Sigmoid colon (tissue), 4 donors: ENCODE measurements at regions not wholly inside any gene's neighbourhood (a gene's known extent, or its start where the extent isn't known, plus 50 kb on each side); places are given as distances from the start of the nearest gene placed in this dataset.
"Not testable (repeated sequence)": the region's sequence is repeated elsewhere in the genome, so short reads cannot be mapped to it uniquely, and the experiment has no call there.

Source experiments
- CTCF ChIP-seq, 4 experiments: fragments of 450-650 bp in 3 of 4; fragments of 200-600 bp in 1 of 4; IDR thresholded peaks; one replicate each; pipeline ENCODE4 v1.5.1; 2016 to 2019; ENCODE audit warnings: antibody characterized with exemption in 4 of 4, mild to moderate bottlenecking in 3 of 4, moderate library complexity in 2 of 4
- POLR2A ChIP-seq, 2 donors: fragments of 450-650 bp; IDR thresholded peaks; one replicate each; pipeline ENCODE4 v1.6.1; 2016; ENCODE audit warnings: antibody characterized with exemption in 2 of 2, mild to moderate bottlenecking in 2 of 2, moderate library complexity in 2 of 2
- POLR2AphosphoS5 ChIP-seq, 4 donors: sonication (generic); formaldehyde crosslinking; IDR thresholded peaks; one replicate each; pipeline ENCODE4 v1.6.1; 2017; ENCODE audit warnings: antibody characterized with exemption in 4 of 4

GRCh38 chrX:1136582-1136981 is 75.9 kb downstream of the CRLF2 start:
- TF ChIP-seq POLR2AphosphoS5, CTCF, POLR2A (IDR thresholded peaks at IDR 0.05): not testable (repeated sequence)
